GM12874 (cell line): ENCODE measurements at regions not wholly inside any gene's neighbourhood (a gene's known extent, or its start where the extent isn't known, plus 50 kb on each side); places are given as distances from the start of the nearest gene placed in this dataset.

Experiments used
- CTCF ChIP-seq: IDR thresholded peaks from 2 replicates; pipeline ENCODE4 v1.5.1; 2011; ENCODE audit warnings: low read depth, mild to moderate bottlenecking, control low read depth, low read length, moderate library complexity; ENCODE audit not compliant: insufficient read depth

GRCh38 chr2:150001788-150002187 is 414.2 kb upstream of the MMADHC start:
- TF ChIP-seq CTCF: no peak

DNA sequence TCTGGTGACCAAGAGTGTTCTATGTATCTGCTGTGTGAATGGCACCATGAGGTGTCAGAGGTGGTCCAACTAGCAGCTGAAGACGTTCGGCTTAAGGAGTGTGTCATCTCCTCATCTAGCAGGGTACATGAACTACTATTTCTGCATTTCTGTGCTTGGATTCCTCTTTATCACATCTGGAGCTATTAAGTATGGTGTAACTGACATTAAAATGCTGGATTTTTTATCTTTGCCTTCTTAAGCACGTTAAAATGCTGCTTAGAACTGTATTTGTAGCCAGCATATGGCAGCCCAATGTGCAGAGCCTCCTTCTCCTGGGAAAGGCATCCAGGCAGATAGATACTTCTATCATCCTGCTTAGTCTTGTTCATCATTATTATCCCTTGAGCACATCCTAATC is 409.3 kb upstream of the MMADHC start:
- no peak for TF ChIP-seq CTCF

DNA sequence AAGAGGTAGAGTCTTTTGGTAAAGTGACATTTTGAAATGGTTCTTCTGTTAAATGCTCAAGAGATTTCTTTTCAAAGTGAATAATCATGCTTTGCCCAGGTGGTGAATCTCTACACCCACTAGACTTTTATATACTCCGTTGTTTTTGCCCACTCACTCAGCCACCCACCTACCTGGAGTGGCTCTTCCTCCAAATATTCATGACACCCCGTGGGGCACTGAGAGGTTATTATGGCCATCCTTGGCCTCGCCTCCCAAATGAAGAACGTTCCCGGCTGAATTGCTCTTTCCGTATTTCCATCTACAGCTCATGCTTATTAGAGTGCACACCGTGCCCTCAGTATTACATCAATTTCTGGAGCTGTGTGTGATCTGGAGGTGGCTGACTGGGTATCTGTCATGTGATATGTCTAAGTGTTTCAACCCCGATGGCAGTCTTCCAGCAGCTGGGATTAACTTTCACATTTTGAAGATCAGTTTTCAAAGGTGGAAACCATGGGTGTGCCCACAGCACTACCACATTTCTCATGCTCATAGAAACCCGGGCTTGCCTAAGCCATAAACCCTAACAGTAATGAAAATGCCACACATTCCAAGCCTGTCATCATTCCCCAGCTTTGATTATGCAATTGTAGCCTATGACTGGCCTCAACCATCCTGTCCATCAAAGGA is 406.6 kb upstream of the MMADHC start:
- no peak for TF ChIP-seq CTCF

DNA sequence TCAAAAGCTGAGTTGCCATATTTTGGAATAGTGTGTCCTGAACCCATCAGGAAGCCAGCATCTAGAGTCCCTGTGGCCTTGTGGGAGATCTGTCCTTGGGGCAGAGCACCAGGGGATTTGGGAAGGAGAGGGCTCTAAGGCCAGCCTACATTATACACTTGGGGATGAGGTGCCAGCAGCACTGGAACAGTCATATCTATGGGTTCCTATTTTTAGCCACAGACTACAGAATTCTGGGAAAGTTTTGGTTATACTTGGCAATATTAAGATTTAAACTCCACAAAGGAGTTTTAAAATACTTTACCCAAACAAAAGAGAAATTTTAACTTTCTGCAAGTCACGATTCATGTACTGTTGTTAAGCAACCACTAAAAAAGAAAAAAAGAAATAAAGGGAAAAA is 405.7 kb upstream of the MMADHC start:
- TF ChIP-seq CTCF: no peak

DNA sequence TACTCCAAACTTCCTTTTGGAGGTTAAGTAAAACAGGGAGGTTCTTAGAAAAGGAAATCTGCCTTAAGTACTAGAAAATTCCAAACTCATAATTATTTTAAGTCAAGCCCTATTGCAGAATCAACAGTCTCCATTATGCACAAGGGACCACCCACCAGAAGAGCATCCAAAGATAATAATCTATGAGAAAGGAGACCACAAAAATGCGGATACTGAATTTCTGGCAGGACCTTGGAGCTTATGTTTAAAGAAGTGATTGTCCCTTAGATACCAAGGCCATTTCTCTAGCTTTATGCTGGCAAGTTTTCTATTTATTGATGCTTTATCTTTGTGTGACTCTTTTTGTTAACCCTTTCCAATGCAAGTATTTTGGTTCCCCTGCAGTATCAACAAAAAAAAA is 404.0 kb upstream of the MMADHC start:
- TF ChIP-seq CTCF: no peak

DNA sequence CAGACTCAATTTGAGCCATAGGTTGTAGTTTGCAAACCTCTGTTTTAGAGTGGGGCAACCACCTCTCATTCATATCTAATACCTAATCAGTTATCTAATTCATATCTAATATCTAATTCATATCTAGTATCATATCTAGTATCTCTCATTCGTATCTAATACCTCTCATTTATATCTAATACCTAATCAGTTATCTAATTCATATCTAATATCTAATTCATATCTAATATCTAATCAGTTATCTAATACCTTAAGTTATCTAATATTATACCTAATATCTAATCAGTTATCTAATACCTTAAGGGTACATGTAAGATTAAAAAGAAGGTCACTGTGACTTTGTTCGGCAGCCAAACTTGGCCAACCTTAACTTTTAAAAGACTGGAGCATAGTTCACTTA is 403.4 kb upstream of the MMADHC start:
- no peak for TF ChIP-seq CTCF

GRCh38 chr2:149989447-149990063 is 402.0 kb upstream of the MMADHC start:
- TF ChIP-seq CTCF: no peak
